ENCODE measurements at regions not wholly inside any gene's neighbourhood (a gene's known extent, or its start where the extent isn't known, plus 50 kb on each side); places are given as distances from the start of the nearest gene placed in this dataset.

GRCh38 chr6:169316651-169317050, 63.0 kb upstream of the THBS2 start:
- TF ChIP-seq CTCF (optimal IDR thresholded peaks at IDR 0.05 in 1 of 3, IDR thresholded peaks at IDR 0.05 in 1 of 3, conservative IDR thresholded peaks at IDR 0.05 in 1 of 3; ENCODE audit: extremely low read depth in 1 of 3, insufficient read depth in 2 of 3, low read length in 3 of 3) = no peak
- TF ChIP-seq EZH2 (IDR thresholded peaks at IDR 0.05; ENCODE audit: low read length) = no peak

Measured in keratinocyte (primary cell).